Right lung (tissue), 2 donors: ENCODE measurements at regions not wholly inside any gene's neighbourhood (a gene's known extent, or its start where the extent isn't known, plus 50 kb on each side); places are given as distances from the start of the nearest gene placed in this dataset.

Source experiments
- DNase-seq, 2 donors: peaks; one replicate each; pipeline ENCODE4 v3.0.0-alpha.2; 2013

GRCh38 chr12:92465786-92466295, 236.9 kb upstream of the PLEKHG7 start:
- DNase-seq = no peak

GRCh38 chr12:92464911-92465310, 237.9 kb upstream of the PLEKHG7 start:
- no peak for DNase-seq

GRCh38 chr12:92463171-92463570, 239.6 kb upstream of the PLEKHG7 start:
- DNase-seq = no peak

- no peak for DNase-seq
These were observed 240.3 kb upstream of the PLEKHG7 start for GRCh38 chr12:92462527-92462926.

GRCh38 chr12:92462049-92462448, 240.7 kb upstream of the PLEKHG7 start:
- DNase-seq = no peak

- DNase-seq = no peak
These were observed 242.9 kb upstream of the PLEKHG7 start for GRCh38 chr12:92459850-92460249.

- no peak for DNase-seq
These were observed 243.8 kb upstream of the PLEKHG7 start for GRCh38 chr12:92458996-92459395.

- no peak for DNase-seq
These were observed 245.2 kb upstream of the PLEKHG7 start for GRCh38 chr12:92457458-92458180.

- no peak for DNase-seq
These were observed 250.0 kb upstream of the PLEKHG7 start for GRCh38 chr12:92452763-92453162.

GRCh38 chr12:92446083-92446460, 256.7 kb upstream of the PLEKHG7 start:
- DNase-seq = no peak

GRCh38 chr12:92445253-92446082, 257.3 kb upstream of the PLEKHG7 start:
- no peak for DNase-seq

GRCh38 chr12:92444763-92445162, 258.0 kb upstream of the PLEKHG7 start:
- no peak for DNase-seq

GRCh38 chr12:92442782-92443181, 260.0 kb upstream of the PLEKHG7 start:
- DNase-seq = no peak

GRCh38 chr12:92440072-92440471, 262.7 kb upstream of the PLEKHG7 start:
- DNase-seq = no peak

GRCh38 chr12:92439420-92439805, 263.4 kb upstream of the PLEKHG7 start:
- DNase-seq = no peak

- DNase-seq = no peak
These were observed 264.0 kb upstream of the PLEKHG7 start for GRCh38 chr12:92438641-92439419.

- DNase-seq = no peak
These were observed 265.3 kb upstream of the PLEKHG7 start for GRCh38 chr12:92437452-92437851.

GRCh38 chr12:92436856-92437255, 265.9 kb upstream of the PLEKHG7 start:
- DNase-seq = no peak

GRCh38 chr12:92434607-92435025, 268.2 kb upstream of the PLEKHG7 start:
- DNase-seq = no peak

- no peak for DNase-seq
These were observed 269.9 kb upstream of the PLEKHG7 start for GRCh38 chr12:92432724-92433441.

GRCh38 chr12:92431146-92431545, 271.6 kb upstream of the PLEKHG7 start:
- DNase-seq = no peak

GRCh38 chr12:92426332-92426731, 276.5 kb upstream of the PLEKHG7 start:
- no peak for DNase-seq
